ENCODE measurements at regions not wholly inside any gene's neighbourhood (a gene's known extent, or its start where the extent isn't known, plus 50 kb on each side); places are given as distances from the start of the nearest gene placed in this dataset.

GRCh38 chr14:51538973-51539372 lies 112.7 kb upstream of the FRMD6 start:
- TF ChIP-seq CTCF (IDR thresholded peaks at IDR 0.05 in 4 of 5, conservative IDR thresholded peaks at IDR 0.05 in 1 of 5) (no peak), POLR2A (IDR thresholded peaks at IDR 0.05) (no peak)

Measured in gastrocnemius medialis (tissue), 4 donors.